Dermis blood vessel endothelial cell (primary cell): ENCODE measurements at regions not wholly inside any gene's neighbourhood (a gene's known extent, or its start where the extent isn't known, plus 50 kb on each side); places are given as distances from the start of the nearest gene placed in this dataset.
"Not testable (repeated sequence)": the region's sequence is repeated elsewhere in the genome, so short reads cannot be mapped to it uniquely, and the experiment has no call there.

Experiments used
- DNase-seq: peaks from one replicate; pipeline ENCODE4 v3.0.0; 2010

- not testable (repeated sequence) for DNase-seq
Measured at GRCh38 chr20:26373066-26373465, 676.4 kb upstream of the ZNF337 start.

GRCh38 chr20:26354511-26354910, 657.9 kb upstream of the ZNF337 start:
- no peak for DNase-seq

GRCh38 chr20:26347396-26347795, 650.7 kb upstream of the ZNF337 start:
- DNase-seq, result no peak

- not testable (repeated sequence) for DNase-seq
Measured at GRCh38 chr20:26340460-26341065, 643.9 kb upstream of the ZNF337 start.

- no peak for DNase-seq
Measured at GRCh38 chr20:26324177-26324576, 627.5 kb upstream of the ZNF337 start.

- DNase-seq, result no peak
Measured at GRCh38 chr20:26315054-26315453, 618.4 kb upstream of the ZNF337 start.

GRCh38 chr20:26309720-26310119, 613.1 kb upstream of the ZNF337 start:
- DNase-seq, result not testable (repeated sequence)

GRCh38 chr20:26308961-26309360, 612.3 kb upstream of the ZNF337 start:
- DNase-seq, result no peak

- DNase-seq, result no peak
Measured at GRCh38 chr20:26295006-26295405, 598.4 kb upstream of the ZNF337 start.

- not testable (repeated sequence) for DNase-seq
Measured at GRCh38 chr20:26288379-26289061, 591.9 kb upstream of the ZNF337 start.

GRCh38 chr20:26279238-26279637, 582.6 kb upstream of the ZNF337 start:
- no peak for DNase-seq

- no peak for DNase-seq
Measured at GRCh38 chr20:26277339-26277738, 580.7 kb upstream of the ZNF337 start.

- no peak for DNase-seq
Measured at GRCh38 chr20:26276554-26277210, 580.0 kb upstream of the ZNF337 start.

GRCh38 chr20:26268762-26269161, 572.1 kb upstream of the ZNF337 start:
- DNase-seq, result not testable (repeated sequence)

- DNase-seq, result not testable (repeated sequence)
Measured at GRCh38 chr20:26260925-26261324, 564.3 kb upstream of the ZNF337 start.

- not testable (repeated sequence) for DNase-seq
Measured at GRCh38 chr20:26252311-26252975, 555.8 kb upstream of the ZNF337 start.

- not testable (repeated sequence) for DNase-seq
Measured at GRCh38 chr20:26251376-26251775, 554.7 kb upstream of the ZNF337 start.

- not testable (repeated sequence) for DNase-seq
Measured at GRCh38 chr20:26250249-26251114, 553.8 kb upstream of the ZNF337 start.

GRCh38 chr20:26243731-26244130, 547.1 kb upstream of the ZNF337 start:
- DNase-seq, result no peak

GRCh38 chr20:26220609-26221008, 524.0 kb upstream of the ZNF337 start:
- not testable (repeated sequence) for DNase-seq

- not testable (repeated sequence) for DNase-seq
Measured at GRCh38 chr20:26219546-26219945, 522.9 kb upstream of the ZNF337 start.

GRCh38 chr20:26218301-26218700, 521.6 kb upstream of the ZNF337 start:
- DNase-seq, result no peak
